ENCODE measurements at regions not wholly inside any gene's neighbourhood (a gene's known extent, or its start where the extent isn't known, plus 50 kb on each side); places are given as distances from the start of the nearest gene placed in this dataset.

DNA sequence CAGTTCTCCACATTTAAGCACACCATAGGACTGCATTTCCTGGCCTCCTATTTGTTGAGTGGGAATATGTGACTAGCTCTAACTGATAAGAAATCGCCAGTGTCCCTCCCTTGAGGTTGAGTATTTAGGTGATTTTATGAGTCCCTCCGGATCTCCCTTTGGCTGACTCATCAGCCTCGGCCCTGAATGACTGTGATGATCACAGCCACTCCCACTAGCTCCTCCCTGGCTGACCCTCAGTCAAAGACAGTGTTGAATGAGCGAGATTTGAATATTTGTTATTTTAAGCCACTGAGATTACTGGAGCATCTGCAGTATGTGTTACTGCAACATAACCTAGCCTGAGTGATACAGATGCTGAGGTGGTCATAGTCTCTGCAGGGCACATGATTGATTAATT lies 515.3 kb downstream of the EPHB1 start:
- Histone ChIP-seq H3K4me3 (ENCODE audit: low read length, poor library complexity, severe bottlenecking) (no peak overlapping the region), H2AFZ (ENCODE audit: low read length) (no peak overlapping the region), H3K4me2 (ENCODE audit: low read depth, low read length, poor library complexity, severe bottlenecking) (no peak overlapping the region), H3K9me3 (ENCODE audit: insufficient read depth, low read depth, low read length) (no peaks in the 10 kb centered on the region), H3F3A (ENCODE audit: low read depth) (no peaks in the 10 kb centered on the region), H3K36me3 (ENCODE audit: insufficient read depth, low read length) (no peaks in the 10 kb centered on the region), H3K79me2 (ENCODE audit: insufficient read depth, low read length) (no peaks in the 10 kb centered on the region), H3K27me3 (ENCODE audit: insufficient read depth, low read length, poor library complexity, severe bottlenecking) (no peaks in the 10 kb centered on the region), H3K4me1 (ENCODE audit: insufficient read depth, low read length, poor library complexity, severe bottlenecking) (no peaks in the 10 kb centered on the region), H3K9ac (ENCODE audit: low read depth, low read length, poor library complexity, severe bottlenecking) (no peak overlapping the region), H4K20me1 (ENCODE audit: insufficient read depth, low read length, poor library complexity, severe bottlenecking) (no peaks in the 10 kb centered on the region), H3K9me2 (replicated peaks; ENCODE audit: low read depth, low read length) (no peaks in the 10 kb centered on the region)
- no peak for TF ChIP-seq EZH2phosphoT487 (IDR thresholded peaks at IDR 0.05; ENCODE audit: borderline replicate concordance)
- TF ChIP-seq, protein P1, sequence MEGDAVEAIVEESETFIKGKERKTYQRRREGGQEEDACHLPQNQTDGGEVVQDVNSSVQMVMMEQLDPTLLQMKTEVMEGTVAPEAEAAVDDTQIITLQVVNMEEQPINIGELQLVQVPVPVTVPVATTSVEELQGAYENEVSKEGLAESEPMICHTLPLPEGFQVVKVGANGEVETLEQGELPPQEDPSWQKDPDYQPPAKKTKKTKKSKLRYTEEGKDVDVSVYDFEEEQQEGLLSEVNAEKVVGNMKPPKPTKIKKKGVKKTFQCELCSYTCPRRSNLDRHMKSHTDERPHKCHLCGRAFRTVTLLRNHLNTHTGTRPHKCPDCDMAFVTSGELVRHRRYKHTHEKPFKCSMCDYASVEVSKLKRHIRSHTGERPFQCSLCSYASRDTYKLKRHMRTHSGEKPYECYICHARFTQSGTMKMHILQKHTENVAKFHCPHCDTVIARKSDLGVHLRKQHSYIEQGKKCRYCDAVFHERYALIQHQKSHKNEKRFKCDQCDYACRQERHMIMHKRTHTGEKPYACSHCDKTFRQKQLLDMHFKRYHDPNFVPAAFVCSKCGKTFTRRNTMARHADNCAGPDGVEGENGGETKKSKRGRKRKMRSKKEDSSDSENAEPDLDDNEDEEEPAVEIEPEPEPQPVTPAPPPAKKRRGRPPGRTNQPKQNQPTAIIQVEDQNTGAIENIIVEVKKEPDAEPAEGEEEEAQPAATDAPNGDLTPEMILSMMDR (conservative IDR thresholded peaks at IDR 0.05; ENCODE audit: low read length): no peak

DNA sequence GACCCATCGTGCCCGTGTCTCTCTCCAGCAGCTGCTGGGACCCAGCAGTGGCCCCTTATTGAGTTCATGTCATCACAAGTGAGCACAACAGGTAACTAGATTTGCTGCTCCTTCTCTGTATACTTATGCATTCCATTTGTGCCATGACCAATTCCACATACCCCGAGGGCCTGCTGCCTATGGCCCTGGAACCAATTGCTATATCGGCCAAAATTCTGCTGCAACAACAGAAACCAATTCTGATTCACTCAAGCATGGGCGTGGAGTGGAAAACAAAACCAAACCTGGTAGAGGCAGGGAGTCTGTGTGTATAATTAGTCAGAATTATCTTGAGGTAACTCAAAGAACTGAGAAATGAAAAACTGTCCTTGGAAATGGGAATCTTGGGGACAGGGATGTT lies 516.6 kb downstream of the EPHB1 start:
- no peaks in the 10 kb centered on the region for H3K9me3 ChIP-seq (ENCODE audit: insufficient read depth, low read depth, low read length)
- TF ChIP-seq EZH2phosphoT487 (IDR thresholded peaks at IDR 0.05; ENCODE audit: borderline replicate concordance): no peak
- TF ChIP-seq, protein P1 (conservative IDR thresholded peaks at IDR 0.05; ENCODE audit: low read length): no peak
- no peaks in the 10 kb centered on the region for H4K20me1 ChIP-seq (ENCODE audit: insufficient read depth, low read length, poor library complexity, severe bottlenecking)
- H2AFZ ChIP-seq (ENCODE audit: low read length): no peak overlapping the region
- H3K9me2 ChIP-seq (replicated peaks; ENCODE audit: low read depth, low read length): no peaks in the 10 kb centered on the region
- H3K4me3 ChIP-seq (ENCODE audit: low read length, poor library complexity, severe bottlenecking): no peak overlapping the region
- H3K4me1 ChIP-seq (ENCODE audit: insufficient read depth, low read length, poor library complexity, severe bottlenecking): no peaks in the 10 kb centered on the region
- H3K79me2 ChIP-seq (ENCODE audit: insufficient read depth, low read length): no peaks in the 10 kb centered on the region
- no peaks in the 10 kb centered on the region for H3K36me3 ChIP-seq (ENCODE audit: insufficient read depth, low read length)
- H3F3A ChIP-seq (ENCODE audit: low read depth): no peaks in the 10 kb centered on the region
- no peaks in the 10 kb centered on the region for H3K27me3 ChIP-seq (ENCODE audit: insufficient read depth, low read length, poor library complexity, severe bottlenecking)
- no peak overlapping the region for H3K9ac ChIP-seq (ENCODE audit: low read depth, low read length, poor library complexity, severe bottlenecking)
- no peak overlapping the region for H3K4me2 ChIP-seq (ENCODE audit: low read depth, low read length, poor library complexity, severe bottlenecking)

DNA sequence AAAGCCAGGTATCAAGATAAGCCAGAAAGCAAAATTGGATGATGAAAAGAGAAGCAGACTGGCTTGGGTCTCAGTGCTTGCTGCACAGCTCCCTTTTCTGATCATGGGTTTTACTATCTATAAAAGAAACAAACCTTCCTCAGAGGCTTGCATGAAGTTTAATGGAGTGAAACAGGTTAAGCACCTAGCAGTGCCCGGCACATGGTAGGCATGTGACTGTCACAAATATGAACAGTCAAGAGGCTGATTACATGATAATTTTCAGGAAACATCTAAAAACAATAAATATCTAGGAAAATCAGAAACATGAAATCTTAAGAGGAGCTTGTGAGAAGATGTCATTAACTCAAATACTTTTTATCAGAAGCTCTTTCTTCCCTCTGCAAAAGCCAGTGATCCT lies 519.2 kb downstream of the EPHB1 start:
- H3K9ac ChIP-seq (ENCODE audit: low read depth, low read length, poor library complexity, severe bottlenecking): no peak overlapping the region
- H3K36me3 ChIP-seq (ENCODE audit: insufficient read depth, low read length): no peaks in the 10 kb centered on the region
- no peaks in the 10 kb centered on the region for H3K27me3 ChIP-seq (ENCODE audit: insufficient read depth, low read length, poor library complexity, severe bottlenecking)
- no peak overlapping the region for H3K4me3 ChIP-seq (ENCODE audit: low read length, poor library complexity, severe bottlenecking)
- no peaks in the 10 kb centered on the region for H3K4me1 ChIP-seq (ENCODE audit: insufficient read depth, low read length, poor library complexity, severe bottlenecking)
- no peak overlapping the region for H3K4me2 ChIP-seq (ENCODE audit: low read depth, low read length, poor library complexity, severe bottlenecking)
- no peaks in the 10 kb centered on the region for H3F3A ChIP-seq (ENCODE audit: low read depth)
- H2AFZ ChIP-seq (ENCODE audit: low read length): no peak overlapping the region
- no peaks in the 10 kb centered on the region for H4K20me1 ChIP-seq (ENCODE audit: insufficient read depth, low read length, poor library complexity, severe bottlenecking)
- no peaks in the 10 kb centered on the region for H3K79me2 ChIP-seq (ENCODE audit: insufficient read depth, low read length)
- TF ChIP-seq, protein P1 (conservative IDR thresholded peaks at IDR 0.05; ENCODE audit: low read length): no peak
- no peak for TF ChIP-seq EZH2phosphoT487 (IDR thresholded peaks at IDR 0.05; ENCODE audit: borderline replicate concordance)
- no peaks in the 10 kb centered on the region for H3K9me3 ChIP-seq (ENCODE audit: insufficient read depth, low read depth, low read length)
- H3K9me2 ChIP-seq (replicated peaks; ENCODE audit: low read depth, low read length): no peaks in the 10 kb centered on the region

Measured in Loucy (cell line).